ENCODE measurements at regions not wholly inside any gene's neighbourhood (a gene's known extent, or its start where the extent isn't known, plus 50 kb on each side); places are given as distances from the start of the nearest gene placed in this dataset.

GRCh38 chr5:93929131-93929530 is 187.7 kb upstream of the POU5F2 start:
- Histone ChIP-seq H3K9me3 (no peaks in the 10 kb centered on the region), H3K4me3 (no peak overlapping the region), H3K27me3 (no peaks in the 10 kb centered on the region), H3K4me1 (no peaks in the 10 kb centered on the region), H3K27ac (no peak overlapping the region), H3K36me3 (peaks cover 0 to 3% of the 10 kb centered on the region in 2 donors)
- intact Hi-C loops (cut with DNase I; ENCODE audit: low total_unique reads), result no loop called here
- TF ChIP-seq POLR2A (IDR thresholded peaks at IDR 0.05), result no peak
- no peak for TF ChIP-seq CTCF (IDR thresholded peaks at IDR 0.05)
- no peak for DNase-seq

GRCh38 chr5:93926831-93927620 is 185.6 kb upstream of the POU5F2 start:
- TF ChIP-seq CTCF (IDR thresholded peaks at IDR 0.05) (no peak), POLR2A (IDR thresholded peaks at IDR 0.05) (no peak)
- no peaks in the 10 kb centered on the region for H3K4me1 ChIP-seq
- no peaks in the 10 kb centered on the region for H3K9me3 ChIP-seq
- intact Hi-C loops (cut with DNase I; ENCODE audit: low total_unique reads), result no loop called here
- peaks cover 0 to 3% of the 10 kb centered on the region in 2 donors for H3K36me3 ChIP-seq
- H3K27me3 ChIP-seq, result no peaks in the 10 kb centered on the region
- no peak overlapping the region for H3K4me3 ChIP-seq
- no peak overlapping the region for H3K27ac ChIP-seq
- DNase-seq, result no peak

- no peak for DNase-seq
These were observed 183.9 kb upstream of the POU5F2 start for GRCh38 chr5:93925321-93925720.

GRCh38 chr5:93924628-93925027 is 183.2 kb upstream of the POU5F2 start:
- Histone ChIP-seq H3K27ac (no peak overlapping the region), H3K4me3 (no peak overlapping the region), H3K4me1 (no peaks in the 10 kb centered on the region), H3K27me3 (no peaks in the 10 kb centered on the region), H3K36me3 (peaks cover 0 to 3% of the 10 kb centered on the region in 2 donors), H3K9me3 (no peaks in the 10 kb centered on the region)
- intact Hi-C loops (cut with DNase I; ENCODE audit: low total_unique reads), result no loop called here
- no peak for DNase-seq
- TF ChIP-seq CTCF (IDR thresholded peaks at IDR 0.05) (no peak), POLR2A (IDR thresholded peaks at IDR 0.05) (no peak)

More at GRCh38 chr5:93925321-93925720, 183.9 kb upstream of the POU5F2 start:
- Histone ChIP-seq H3K27me3 (no peaks in the 10 kb centered on the region), H3K9me3 (no peaks in the 10 kb centered on the region), H3K27ac (no peak overlapping the region), H3K36me3 (peaks cover 0 to 3% of the 10 kb centered on the region in 2 donors), H3K4me1 (no peaks in the 10 kb centered on the region), H3K4me3 (no peak overlapping the region)
- intact Hi-C loops (cut with DNase I; ENCODE audit: low total_unique reads), result no loop called here
- TF ChIP-seq CTCF (IDR thresholded peaks at IDR 0.05) (no peak), POLR2A (IDR thresholded peaks at IDR 0.05) (no peak)

GRCh38 chr5:93922551-93922950 is 181.2 kb upstream of the POU5F2 start:
- no peak overlapping the region for H3K27ac ChIP-seq
- no peaks in the 10 kb centered on the region for H3K9me3 ChIP-seq
- TF ChIP-seq CTCF (IDR thresholded peaks at IDR 0.05), result no peak
- TF ChIP-seq POLR2A (IDR thresholded peaks at IDR 0.05), result no peak
- no peaks in the 10 kb centered on the region for H3K36me3 ChIP-seq
- DNase-seq, result no peak
- H3K4me3 ChIP-seq, result no peak overlapping the region
- H3K27me3 ChIP-seq, result no peaks in the 10 kb centered on the region
- H3K4me1 ChIP-seq, result no peaks in the 10 kb centered on the region
- intact Hi-C loops (cut with DNase I; ENCODE audit: low total_unique reads), result no loop called here

All from uterus (tissue), 3 donors.